BJ (cell line): ENCODE measurements at regions not wholly inside any gene's neighbourhood (a gene's known extent, or its start where the extent isn't known, plus 50 kb on each side); places are given as distances from the start of the nearest gene placed in this dataset.

Experiments used
- CTCF ChIA-PET: fragments of 350-600 bp; formaldehyde crosslinking; extraction: SDS; loops from one replicate; lab custom pipeline; 2021; ENCODE audit warnings: antibody characterized with exemption, inconsistent platforms; lab: Yijun Ruan, JAX
- POLR2A ChIA-PET: fragments of 300-600 bp; sonication (Branson Sonifier 250); formaldehyde crosslinking; extraction: SDS; loops from one replicate; lab custom pipeline; 2021; ENCODE audit warnings: antibody characterized with exemption; lab: Charles Lee
- DNase-seq: peaks from one replicate; pipeline ENCODE4 v3.0.0-alpha.2; 2011; ENCODE audit warnings: low read depth
- H3K27me3 ChIP-seq: 2 replicates; pipeline ENCODE4 v1.6.0; 2011; ENCODE audit warnings: low read length; ENCODE audit not compliant: control insufficient read depth, insufficient read depth
- H3K36me3 ChIP-seq: 2 replicates; pipeline ENCODE4 v1.5.1; 2011; ENCODE audit warnings: low read length; ENCODE audit not compliant: control insufficient read depth, insufficient read depth
- H3K4me3 ChIP-seq: 2 replicates; pipeline ENCODE4 v1.5.1; 2011; ENCODE audit warnings: low read depth, mild to moderate bottlenecking, control low read depth, low read length
- TF ChIP-seq, protein P1 (sequence below): IDR thresholded peaks from 2 replicates; pipeline ENCODE4 v1.5.1; 2011; ENCODE audit warnings: low read depth, mild to moderate bottlenecking, control low read depth, inconsistent platforms, low read length, moderate library complexity; ENCODE audit not compliant: insufficient read depth

DNA sequence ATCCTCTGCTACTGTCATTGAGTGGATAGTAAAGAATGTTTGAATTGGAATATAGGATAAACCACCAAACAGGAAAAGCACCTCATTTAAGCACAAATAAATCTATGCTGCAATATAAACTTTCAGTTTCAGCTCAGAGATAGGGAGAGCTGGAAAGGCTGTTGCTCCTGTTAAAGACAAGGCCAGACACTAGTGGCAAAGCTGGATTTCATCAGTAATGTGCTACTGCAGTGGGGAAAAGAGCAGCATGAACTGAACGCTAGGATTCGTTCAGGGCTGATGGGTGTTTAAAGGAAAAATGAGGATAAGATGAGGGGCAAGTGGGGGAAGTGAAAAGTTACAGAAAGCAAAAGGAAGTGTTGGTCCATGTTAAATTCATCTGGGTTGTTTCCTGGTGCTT lies 775.4 kb upstream of the COBL start:
- no peak overlapping the region for H3K4me3 ChIP-seq
- no peaks in the 10 kb centered on the region for H3K27me3 ChIP-seq
- no peaks in the 10 kb centered on the region for H3K36me3 ChIP-seq
- ChIA-PET POLR2A (no interaction called here), CTCF (no interaction called here)
- no peak for DNase-seq
- TF ChIP-seq, protein P1, sequence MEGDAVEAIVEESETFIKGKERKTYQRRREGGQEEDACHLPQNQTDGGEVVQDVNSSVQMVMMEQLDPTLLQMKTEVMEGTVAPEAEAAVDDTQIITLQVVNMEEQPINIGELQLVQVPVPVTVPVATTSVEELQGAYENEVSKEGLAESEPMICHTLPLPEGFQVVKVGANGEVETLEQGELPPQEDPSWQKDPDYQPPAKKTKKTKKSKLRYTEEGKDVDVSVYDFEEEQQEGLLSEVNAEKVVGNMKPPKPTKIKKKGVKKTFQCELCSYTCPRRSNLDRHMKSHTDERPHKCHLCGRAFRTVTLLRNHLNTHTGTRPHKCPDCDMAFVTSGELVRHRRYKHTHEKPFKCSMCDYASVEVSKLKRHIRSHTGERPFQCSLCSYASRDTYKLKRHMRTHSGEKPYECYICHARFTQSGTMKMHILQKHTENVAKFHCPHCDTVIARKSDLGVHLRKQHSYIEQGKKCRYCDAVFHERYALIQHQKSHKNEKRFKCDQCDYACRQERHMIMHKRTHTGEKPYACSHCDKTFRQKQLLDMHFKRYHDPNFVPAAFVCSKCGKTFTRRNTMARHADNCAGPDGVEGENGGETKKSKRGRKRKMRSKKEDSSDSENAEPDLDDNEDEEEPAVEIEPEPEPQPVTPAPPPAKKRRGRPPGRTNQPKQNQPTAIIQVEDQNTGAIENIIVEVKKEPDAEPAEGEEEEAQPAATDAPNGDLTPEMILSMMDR, result no peak

DNA sequence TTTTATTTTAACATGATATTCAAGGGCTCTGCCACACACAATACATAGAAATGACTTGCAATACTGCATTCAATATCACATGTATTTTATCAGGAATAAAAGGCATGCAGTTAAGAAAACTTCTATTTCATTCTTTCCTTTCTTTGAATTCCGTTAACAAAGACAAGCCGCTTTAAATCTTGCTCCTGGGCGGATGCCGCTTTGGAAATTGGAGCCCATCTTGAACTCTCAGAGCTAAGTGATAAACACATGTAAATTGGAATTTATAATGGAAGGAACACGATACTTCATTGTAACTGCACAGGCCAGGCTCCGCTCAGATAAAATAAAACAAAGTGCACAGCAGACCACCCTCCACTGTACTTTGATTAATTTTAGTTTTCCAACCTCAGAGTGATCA lies 774.5 kb upstream of the COBL start:
- H3K4me3 ChIP-seq, result no peak overlapping the region
- no peaks in the 10 kb centered on the region for H3K36me3 ChIP-seq
- no peaks in the 10 kb centered on the region for H3K27me3 ChIP-seq
- ChIA-PET POLR2A (no interaction called here), CTCF (no interaction called here)
- TF ChIP-seq, protein P1, result no peak
- DNase-seq, result no peak

DNA sequence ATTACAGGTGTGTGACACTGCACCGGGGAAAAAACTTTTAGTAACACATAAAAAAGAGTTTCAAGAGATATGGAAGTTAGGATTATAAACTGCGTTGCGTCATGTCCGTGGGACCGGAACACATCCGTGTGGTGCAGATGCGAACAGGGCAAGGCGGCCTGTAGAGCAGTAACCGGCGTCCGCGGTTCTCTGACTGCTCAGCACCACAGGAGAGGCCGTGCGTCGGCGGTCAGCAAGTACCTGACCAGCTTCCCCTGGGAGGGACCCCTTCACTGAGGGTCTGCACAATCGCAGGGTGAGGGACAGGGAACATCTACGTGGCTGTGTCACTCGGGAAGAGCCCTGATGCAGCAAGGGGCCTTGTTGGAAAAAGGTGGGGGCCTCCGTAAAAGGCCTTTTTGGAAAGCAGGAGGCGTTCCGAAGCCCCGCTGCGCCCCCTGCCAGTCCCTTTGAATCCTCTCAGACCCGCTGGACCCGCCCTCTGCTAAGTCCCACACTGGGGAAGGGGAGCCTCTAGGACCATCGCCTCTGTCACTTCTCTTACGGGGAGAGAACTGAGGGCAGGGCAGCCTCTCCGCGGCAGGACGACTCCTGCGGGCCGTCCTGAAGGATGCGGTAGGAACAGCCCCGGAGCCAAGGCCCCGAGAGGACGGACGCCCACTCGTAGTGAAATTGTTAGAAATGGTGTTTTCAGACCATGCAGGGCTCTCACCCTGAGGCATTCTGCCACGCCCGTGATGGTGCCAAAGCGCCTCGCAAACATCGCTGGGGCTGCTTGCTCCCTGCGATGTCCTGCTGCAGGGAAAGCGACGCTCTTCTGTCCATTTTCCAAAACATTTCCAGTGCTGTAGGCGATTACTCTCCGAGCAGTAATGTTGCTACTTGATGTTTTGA lies 771.6 kb upstream of the COBL start:
- POLR2A ChIA-PET, result no interaction called here

DNA sequence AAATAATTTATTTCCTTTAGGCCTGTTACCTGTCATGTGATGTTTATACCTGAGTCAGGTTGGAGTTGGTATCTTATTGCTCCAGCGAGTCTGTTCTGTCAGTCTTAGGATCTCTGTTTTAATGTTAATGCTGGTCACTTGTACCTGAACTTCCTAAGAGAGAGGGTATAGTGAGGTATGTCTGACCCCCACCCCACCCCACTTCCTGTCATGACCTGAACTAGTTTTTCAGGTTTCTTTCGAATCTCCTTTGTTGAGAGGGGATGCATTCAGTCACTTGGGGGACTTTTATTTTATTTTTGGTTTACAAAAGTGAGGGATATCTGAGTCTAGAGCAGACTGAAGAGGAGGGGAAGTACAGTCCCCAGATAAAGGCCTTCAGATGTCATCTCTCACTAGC lies 769.0 kb upstream of the COBL start:
- Histone ChIP-seq H3K4me3 (no peak overlapping the region), H3K36me3 (no peaks in the 10 kb centered on the region), H3K27me3 (no peaks in the 10 kb centered on the region)
- ChIA-PET CTCF (no interaction called here), POLR2A (no interaction called here)
- DNase-seq, result no peak
- TF ChIP-seq, protein P1, result no peak

More for the DNA sequence above, 771.6 kb upstream of the COBL start:
- H3K36me3 ChIP-seq, result no peaks in the 10 kb centered on the region
- no peaks in the 10 kb centered on the region for H3K27me3 ChIP-seq
- TF ChIP-seq, protein P1, result no peak
- no peak overlapping the region for H3K4me3 ChIP-seq
- DNase-seq, result no peak
- CTCF ChIA-PET, result no interaction called here

DNA sequence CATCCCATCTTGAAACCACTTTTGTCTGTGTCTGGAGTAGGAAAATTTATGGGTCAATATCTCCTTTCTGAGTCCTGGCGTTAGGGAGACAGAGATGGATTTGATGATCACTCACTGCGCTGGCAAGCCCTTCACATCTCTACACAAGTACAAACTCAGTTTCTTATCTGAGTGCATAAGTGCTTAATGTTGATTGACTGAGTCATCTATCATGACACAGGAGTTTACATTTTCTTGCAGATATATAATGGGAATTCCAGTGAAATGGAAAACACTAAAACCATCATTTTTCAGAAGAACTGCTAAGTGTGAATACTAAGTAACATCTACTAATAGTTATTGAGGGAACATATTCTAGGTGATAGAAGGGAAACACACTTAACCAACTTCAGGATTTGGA lies 763.9 kb upstream of the COBL start:
- Histone ChIP-seq H3K4me3 (no peak overlapping the region), H3K36me3 (no peaks in the 10 kb centered on the region), H3K27me3 (no peaks in the 10 kb centered on the region)
- TF ChIP-seq, protein P1, result no peak
- DNase-seq, result no peak
- ChIA-PET CTCF (no interaction called here), POLR2A (no interaction called here)
